T-helper 9 cell (primary cell): ENCODE measurements at regions not wholly inside any gene's neighbourhood (a gene's known extent, or its start where the extent isn't known, plus 50 kb on each side); places are given as distances from the start of the nearest gene placed in this dataset.
"Not testable (repeated sequence)": the region's sequence is repeated elsewhere in the genome, so short reads cannot be mapped to it uniquely, and the experiment has no call there.

ENCODE experiments used
- DNase-seq: peaks from one replicate; pipeline ENCODE4 v3.0.0-alpha.2; 2020

DNA sequence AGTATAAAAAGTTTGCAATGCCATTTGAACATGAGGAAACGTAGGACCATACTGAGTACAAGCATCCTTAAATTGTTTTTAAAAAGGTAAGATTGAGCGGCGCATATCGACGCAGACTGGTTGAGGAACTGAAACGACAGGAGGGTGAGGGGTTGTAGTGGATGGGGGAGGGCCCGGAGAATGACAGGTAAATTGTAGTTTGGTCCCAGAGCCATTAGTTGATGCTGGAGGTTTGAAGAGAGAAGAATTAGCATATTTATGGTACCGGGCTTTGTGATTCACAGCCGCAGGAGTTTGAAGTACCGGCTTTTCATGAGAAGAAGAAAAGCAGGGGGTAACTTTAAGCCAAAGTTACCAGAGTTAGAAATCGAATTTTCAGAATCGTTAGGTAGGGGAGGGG is 179.5 kb downstream of the OTOP1 start:
- not testable (repeated sequence) for DNase-seq

DNA sequence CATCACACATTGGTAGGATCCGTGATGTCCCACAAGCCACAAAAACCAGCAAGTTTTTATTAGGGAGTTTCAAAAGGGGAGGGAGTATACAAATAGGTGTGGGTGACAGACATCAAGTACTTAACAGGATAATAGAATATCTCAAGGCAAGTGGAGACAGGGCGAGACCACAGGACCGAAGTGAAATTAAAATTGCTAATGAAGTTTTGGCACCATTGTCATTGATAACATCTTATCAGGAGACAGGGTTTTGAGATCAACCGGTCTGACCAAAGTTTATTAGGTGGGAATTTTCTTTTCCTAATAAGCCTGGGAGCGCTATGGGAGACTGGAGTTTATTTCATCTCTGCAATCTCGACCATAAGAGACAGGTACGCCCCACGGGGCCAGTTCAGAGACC is 178.5 kb downstream of the OTOP1 start:
- DNase-seq = not testable (repeated sequence)

DNA sequence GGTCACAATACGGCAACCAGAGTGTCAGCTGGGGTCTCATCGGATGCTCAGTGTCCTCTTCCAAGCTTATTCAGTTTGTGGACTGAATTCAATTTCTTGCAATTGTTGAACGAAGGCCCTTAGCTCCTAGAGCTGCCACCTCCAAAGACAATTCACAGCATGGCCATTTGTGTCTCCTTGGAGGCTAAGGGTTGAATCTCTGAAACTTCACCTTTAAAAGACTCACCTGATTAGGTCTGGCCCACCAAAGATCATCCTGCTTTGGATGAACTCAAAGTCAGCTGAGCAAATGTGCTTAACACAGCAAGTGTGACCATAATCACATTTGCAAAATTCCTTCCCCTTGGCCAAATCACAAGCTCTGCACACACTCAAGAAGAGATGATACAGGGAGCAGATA is 175.9 kb downstream of the OTOP1 start:
- not testable (repeated sequence) for DNase-seq

DNA sequence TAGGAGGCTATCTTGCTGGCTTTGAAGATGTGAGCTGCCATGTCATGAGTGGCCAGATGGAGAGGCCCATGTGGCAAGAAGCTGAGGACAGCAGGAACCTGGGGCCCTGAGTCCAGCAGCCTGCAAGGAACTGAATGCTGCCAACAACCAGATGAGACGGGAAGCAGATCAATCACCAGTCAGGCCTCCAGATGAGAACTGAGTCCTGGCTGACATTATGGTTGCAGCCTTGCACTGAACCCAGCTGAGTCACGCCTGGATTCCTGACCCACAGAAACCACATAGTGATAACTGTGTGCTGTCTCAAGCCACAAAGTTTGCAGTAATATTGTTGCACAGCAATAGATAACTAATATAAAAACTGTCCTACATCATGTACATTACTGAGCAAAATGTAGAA is 173.8 kb downstream of the OTOP1 start:
- DNase-seq = not testable (repeated sequence)

DNA sequence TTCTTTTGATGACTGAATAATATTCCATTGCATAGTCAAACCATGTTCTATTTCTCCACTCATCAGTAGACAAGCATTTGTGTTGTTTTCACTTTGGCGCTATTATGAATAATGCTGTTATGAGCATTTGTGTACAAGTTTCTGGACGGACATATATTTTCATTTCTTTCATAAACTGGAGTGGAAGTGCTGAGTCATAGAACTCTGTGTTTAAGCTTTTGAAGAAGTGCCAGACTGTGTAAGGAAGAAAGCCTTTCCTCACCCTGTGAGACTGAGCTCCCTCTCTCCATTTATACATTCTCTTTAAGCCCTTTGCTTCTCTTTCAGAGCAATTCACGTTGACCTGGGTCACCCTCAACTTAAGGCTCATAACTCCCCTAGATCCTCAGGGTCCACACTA is 169.5 kb downstream of the OTOP1 start:
- not testable (repeated sequence) for DNase-seq

DNA sequence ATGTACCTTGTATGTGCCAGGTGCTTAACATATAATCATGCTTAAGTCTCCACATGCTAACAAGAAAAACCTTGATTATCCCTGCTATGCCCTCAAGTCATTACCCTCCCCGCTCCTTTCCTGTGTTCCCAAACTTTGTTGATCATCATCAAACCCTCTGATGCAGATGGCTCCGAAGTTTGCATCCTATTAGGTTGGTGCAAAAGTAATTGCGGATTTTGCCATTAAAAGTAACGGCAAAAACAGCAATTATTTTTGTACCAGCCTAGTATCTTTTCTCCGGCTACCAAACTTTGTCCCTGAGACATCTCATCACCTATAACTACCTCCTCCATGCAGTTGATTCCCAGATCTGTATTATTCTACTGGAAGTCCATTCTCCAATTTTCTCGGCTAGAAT is 142.6 kb downstream of the OTOP1 start:
- not testable (repeated sequence) for DNase-seq

DNA sequence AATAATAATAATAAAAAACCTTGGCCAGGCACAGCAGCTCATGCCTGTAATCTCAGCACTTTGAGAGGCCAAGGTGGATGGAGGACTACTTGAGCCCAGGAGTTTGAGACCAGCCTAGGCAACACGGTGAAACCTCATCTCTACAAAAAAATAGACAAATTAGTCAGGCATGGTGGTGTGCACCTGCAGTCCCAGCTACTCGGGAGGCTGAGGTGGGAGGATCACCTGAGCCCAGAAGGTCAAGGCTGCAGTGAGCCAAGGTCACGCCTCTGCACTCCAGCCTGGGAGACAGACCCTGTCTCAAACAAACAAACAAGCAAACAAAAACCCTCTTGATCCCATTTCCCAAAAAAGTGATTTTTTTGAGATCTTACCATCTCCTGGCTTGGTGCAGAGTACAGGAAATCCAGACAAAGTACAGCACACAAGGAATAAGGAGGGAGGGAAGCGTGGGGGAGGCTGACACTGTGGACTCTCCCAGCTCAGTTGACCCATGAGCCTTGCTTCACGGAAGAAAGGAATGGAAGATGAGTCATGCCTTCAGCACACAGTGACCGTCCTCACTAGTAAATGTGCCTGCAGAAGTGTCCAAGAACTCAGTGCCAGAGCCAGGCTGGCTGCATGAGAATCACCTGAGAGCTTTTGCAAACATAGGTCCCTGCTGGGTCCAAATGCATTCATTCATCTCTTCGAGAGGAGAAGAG is 136.9 kb downstream of the OTOP1 start:
- not testable (repeated sequence) for DNase-seq

DNA sequence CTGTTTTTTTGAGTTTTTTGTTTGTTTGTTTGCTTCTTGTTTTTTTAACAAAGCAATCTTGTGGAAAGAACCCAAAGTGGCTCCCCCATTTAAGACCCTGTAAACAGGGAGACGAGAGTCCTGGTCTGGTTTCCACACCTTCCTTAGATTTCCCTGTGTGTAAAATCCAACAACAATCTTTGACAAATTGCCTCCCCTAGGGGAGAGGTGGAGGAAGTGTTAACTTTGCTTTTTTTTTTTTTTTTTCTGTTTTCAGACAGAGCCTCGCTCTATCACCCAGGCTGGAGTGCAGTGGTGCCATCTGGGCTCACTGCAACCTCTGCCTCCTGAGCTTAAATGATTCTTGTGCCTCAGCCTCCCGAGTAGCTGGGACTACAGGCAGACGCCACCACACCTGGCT is 136.0 kb downstream of the OTOP1 start:
- DNase-seq = not testable (repeated sequence)

DNA sequence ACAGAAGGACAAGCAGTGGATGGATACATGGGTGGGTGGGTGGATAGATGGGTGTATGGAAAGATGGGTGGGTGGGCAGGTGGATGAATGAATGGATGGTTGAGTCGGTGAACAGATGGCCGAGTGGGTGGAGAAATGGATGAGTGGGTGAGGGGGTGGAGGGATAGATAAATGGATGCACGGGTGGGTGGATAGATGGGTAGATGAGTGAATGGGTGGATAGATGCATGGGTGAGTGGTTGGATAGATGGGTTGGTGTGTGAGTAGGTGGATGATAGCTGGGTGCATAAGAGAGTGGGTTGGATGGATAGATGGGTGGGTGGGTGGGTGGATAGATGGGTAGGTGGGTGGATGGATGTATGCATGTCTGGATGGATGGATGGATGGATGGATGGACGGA is 134.6 kb downstream of the OTOP1 start:
- not testable (repeated sequence) for DNase-seq

DNA sequence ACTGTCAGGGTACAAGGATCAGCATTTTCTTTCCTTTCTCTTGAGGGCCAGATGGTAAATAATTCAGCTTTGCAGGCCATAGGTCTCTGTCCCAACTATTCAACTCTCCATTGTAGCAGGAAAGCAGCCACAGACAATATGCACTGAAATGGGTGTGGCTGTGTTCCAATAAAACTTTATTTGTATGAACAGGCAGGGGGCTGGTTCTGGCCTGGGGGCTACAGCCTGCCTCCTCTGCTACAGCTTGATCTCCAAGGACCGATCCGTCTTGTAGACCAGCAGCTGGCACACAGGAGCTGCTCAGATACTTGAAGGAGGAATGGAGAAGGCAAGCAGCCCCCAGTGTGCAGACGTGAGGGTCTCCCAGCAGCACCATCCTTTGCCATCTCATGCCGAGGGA is 127.1 kb downstream of the OTOP1 start:
- DNase-seq = not testable (repeated sequence)

DNA sequence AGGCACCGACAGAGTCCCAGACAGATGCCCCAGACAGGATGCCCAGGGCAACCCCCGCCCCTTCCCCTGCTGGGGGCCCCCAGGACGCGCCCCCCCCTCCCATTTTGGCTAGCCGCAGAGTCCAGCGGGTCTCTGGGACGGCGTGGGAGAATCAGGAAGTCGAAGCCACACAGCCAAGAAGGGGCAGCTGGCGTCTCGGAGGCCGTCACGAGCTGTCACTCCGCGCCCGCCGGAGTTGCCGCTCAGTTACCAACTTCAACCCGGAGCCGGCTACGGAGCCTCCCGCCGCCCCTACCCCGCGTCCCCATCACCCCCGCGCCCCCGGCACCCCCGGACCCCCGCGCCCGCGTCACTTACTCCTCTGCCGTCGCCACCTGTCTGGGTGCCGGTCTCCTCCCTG is 119.8 kb downstream of the OTOP1 start:
- not testable (repeated sequence) for DNase-seq

DNA sequence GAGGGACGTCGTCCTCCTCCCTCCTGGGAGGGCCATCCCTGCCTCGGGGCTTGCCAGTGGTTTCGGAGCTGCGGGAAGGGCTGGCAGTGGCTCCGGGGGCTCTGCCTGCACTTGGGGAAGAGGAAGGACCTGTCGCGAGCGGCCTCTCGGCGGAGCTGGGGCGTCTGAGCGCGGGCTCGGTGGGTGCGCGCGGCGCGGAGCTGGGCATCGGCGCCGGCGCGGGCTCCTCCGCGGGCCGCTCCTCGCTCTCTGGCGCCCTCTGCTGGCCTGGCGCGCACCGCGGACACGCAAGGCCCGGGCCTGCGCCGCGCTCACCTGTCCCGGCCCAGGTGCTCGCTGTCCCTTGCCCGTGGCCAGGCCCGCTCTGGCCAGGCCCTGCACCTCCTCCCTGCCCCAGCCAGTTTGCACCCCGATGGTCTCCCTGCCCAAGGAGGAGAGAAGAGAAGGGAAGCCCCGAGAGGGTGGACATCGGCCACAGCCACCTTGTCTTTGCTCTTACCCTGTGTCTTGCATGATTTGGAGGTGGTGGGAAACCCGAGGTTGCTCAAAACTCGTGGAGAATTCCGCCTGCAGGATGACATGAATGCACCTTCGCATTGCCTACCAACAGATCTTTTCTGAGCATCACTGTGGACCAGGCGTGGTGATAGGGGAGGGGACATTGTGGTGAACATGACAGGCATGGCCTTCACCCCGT is 119.2 kb downstream of the OTOP1 start:
- peak; percentile 74 for DNase-seq

DNA sequence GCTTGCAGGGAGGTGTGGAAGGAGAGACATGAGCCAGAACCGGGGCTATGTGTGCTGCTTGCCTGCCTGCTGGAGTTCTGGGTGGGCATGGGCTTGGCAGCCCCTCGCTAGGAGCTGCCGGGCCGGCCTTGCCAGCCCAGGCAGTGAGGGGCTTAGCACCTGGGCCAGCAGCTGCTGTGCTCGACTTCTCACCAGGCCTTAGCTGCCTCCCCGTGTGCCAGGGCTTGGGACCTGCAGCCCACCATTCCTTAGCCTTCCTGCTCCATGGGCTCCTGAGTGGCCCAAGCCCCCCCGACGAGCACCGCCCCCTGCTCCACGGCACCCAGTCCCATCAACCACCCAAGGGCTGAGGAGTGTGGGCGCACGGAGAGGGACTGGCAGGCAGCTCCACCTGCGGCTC is 111.3 kb downstream of the OTOP1 start:
- DNase-seq = not testable (repeated sequence)

DNA sequence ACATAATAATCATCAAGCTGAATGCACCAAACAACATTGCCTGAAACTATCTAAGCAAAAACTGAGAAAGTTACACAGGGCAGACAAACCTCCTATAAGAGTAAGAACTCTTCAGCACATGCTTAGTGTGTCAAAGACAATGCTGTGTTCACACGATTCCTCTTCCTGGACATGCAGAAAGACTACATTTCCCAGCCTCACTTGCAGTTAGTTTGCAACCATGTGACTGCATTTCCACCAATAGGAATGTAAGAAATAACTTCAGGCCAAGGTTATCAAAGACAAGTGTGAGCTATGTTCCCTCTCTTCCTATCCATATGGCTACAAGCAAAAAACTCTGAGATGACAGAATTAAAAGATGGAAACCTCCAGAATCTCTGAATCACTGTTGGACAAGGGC is 109.8 kb downstream of the OTOP1 start:
- not testable (repeated sequence) for DNase-seq

DNA sequence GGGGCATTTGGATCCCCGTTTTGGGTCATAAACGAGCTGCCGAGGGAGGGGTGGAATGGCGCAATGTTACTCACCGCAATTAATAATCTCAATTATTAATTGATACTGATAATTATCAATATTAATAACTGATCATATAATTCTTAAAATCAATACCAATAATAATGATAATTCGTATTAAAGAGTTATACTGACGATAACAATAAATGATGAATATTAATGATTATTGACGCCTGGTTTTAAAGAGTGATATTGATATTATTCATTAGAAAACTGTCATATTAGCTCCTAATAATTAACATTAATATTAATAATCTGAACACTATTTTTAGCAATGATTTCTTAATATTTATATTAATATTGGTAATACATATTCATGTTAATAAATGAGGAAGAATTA is 92.4 kb downstream of the OTOP1 start:
- not testable (repeated sequence) for DNase-seq

DNA sequence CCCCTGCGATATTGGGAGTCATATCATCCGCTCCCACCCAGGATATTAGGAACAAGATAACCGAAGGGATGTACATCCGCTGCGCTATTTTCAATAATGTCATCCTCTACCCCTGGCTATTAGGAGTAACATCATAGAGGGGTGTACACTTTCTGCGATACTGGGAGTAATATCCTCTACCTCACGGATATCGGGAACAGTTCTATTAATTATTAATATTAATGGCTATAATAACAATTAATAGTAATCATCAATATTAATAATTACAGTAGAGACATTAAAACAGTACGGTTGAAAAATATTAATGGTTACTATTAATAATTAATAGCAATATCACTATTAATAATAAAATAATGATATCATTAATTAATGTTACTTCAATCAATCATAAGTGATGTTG is 90.1 kb downstream of the OTOP1 start:
- not testable (repeated sequence) for DNase-seq
